Spleen (tissue), 7 donors: ENCODE measurements at regions not wholly inside any gene's neighbourhood (a gene's known extent, or its start where the extent isn't known, plus 50 kb on each side); places are given as distances from the start of the nearest gene placed in this dataset.

Experiments used
- CTCF ChIP-seq, 11 experiments: fragments of 200-600 bp in 7 of 11; fragments of 450-650 bp in 4 of 11; sonication (generic) in 4 of 11; IDR thresholded peaks in 8 of 11; conservative IDR thresholded peaks in 3 of 11; 1 replicate in 7 of 11; 2 replicates in 4 of 11; pipeline versions ENCODE4 v1.4.0 to v1.8.0; 2016 to 2021; ENCODE audit warnings: antibody characterized with exemption in 11 of 11, inconsistent platforms in 4 of 11, mild to moderate bottlenecking in 1 of 11
- POLR2A ChIP-seq, 3 donors: fragments of 450-650 bp; IDR thresholded peaks; one replicate each; pipeline ENCODE4 v1.5.1; 2017; ENCODE audit warnings: antibody characterized with exemption in 3 of 3, mild to moderate bottlenecking in 1 of 3
- POLR2AphosphoS5 ChIP-seq, 3 donors: sonication (generic); formaldehyde crosslinking; IDR thresholded peaks; one replicate each; pipeline ENCODE4 v1.5.1; 2017; ENCODE audit warnings: antibody characterized with exemption in 3 of 3
- donor health status: DM: no; HTN: no; CAD: no; lungs with moderate emphysema.
- donor health status: DM: no; HTN: no; CAD: no.
- donor health status: DM: no; HTN: no; CAD: no.

- TF ChIP-seq CTCF (IDR thresholded peaks at IDR 0.05 in 8 of 11, conservative IDR thresholded peaks at IDR 0.05 in 3 of 11) = no peak
- no peak for TF ChIP-seq POLR2AphosphoS5 (IDR thresholded peaks at IDR 0.05)
- TF ChIP-seq POLR2A (IDR thresholded peaks at IDR 0.05) = no peak
Measured at GRCh38 chr14:97705107-97705506, 907.9 kb downstream of the VRK1 start.
